ENCODE measurements at regions not wholly inside any gene's neighbourhood (a gene's known extent, or its start where the extent isn't known, plus 50 kb on each side); places are given as distances from the start of the nearest gene placed in this dataset.

GRCh38 chr20:57004951-57005933 lies 261.2 kb downstream of the BMP7 start:
- Histone ChIP-seq H3K36me3 (ENCODE audit: control insufficient read depth in 2 of 2, insufficient read depth in 2 of 2, low read length in 2 of 2) (no peaks in the 10 kb centered on the region), H3K27me3 (ENCODE audit: control insufficient read depth in 2 of 2, insufficient read depth in 2 of 2, low read length in 2 of 2) (peaks cover 0 to 5% of the 10 kb centered on the region in 2 donors), H3K9me3 (ENCODE audit: control insufficient read depth in 2 of 2, low read length in 2 of 2) (no peaks in the 10 kb centered on the region), H3K27ac (ENCODE audit: low read depth in 2 of 2, low read length in 2 of 2) (no peak overlapping the region), H3K4me3 (ENCODE audit: low read length in 2 of 2) (no peak overlapping the region), H3K4me1 (ENCODE audit: control insufficient read depth in 2 of 2, insufficient read depth in 2 of 2, low read length in 2 of 2) (no peaks in the 10 kb centered on the region), H3K9ac (ENCODE audit: low read depth in 1 of 2, low read length in 2 of 2) (no peak overlapping the region)

- Histone ChIP-seq H3K27ac (ENCODE audit: low read depth in 2 of 2, low read length in 2 of 2) (no peak overlapping the region), H3K27me3 (ENCODE audit: control insufficient read depth in 2 of 2, insufficient read depth in 2 of 2, low read length in 2 of 2) (peaks cover 0 to 5% of the 10 kb centered on the region in 2 donors), H3K4me1 (ENCODE audit: control insufficient read depth in 2 of 2, insufficient read depth in 2 of 2, low read length in 2 of 2) (no peaks in the 10 kb centered on the region), H3K4me3 (ENCODE audit: low read length in 2 of 2) (no peak overlapping the region), H3K9me3 (ENCODE audit: control insufficient read depth in 2 of 2, low read length in 2 of 2) (no peaks in the 10 kb centered on the region), H3K9ac (ENCODE audit: low read depth in 1 of 2, low read length in 2 of 2) (no peak overlapping the region), H3K36me3 (ENCODE audit: control insufficient read depth in 2 of 2, insufficient read depth in 2 of 2, low read length in 2 of 2) (no peaks in the 10 kb centered on the region)
Observed at GRCh38 chr20:57006411-57007170, 259.9 kb downstream of the BMP7 start.

- no peaks in the 10 kb centered on the region for H3K9me3 ChIP-seq (ENCODE audit: control insufficient read depth in 2 of 2, low read length in 2 of 2)
- H3K4me3 ChIP-seq (ENCODE audit: low read length in 2 of 2): no peak overlapping the region
- H3K27me3 ChIP-seq (ENCODE audit: control insufficient read depth in 2 of 2, insufficient read depth in 2 of 2, low read length in 2 of 2): peaks cover 0 to 6% of the 10 kb centered on the region in 2 donors
- H3K4me1 ChIP-seq (ENCODE audit: control insufficient read depth in 2 of 2, insufficient read depth in 2 of 2, low read length in 2 of 2): no peaks in the 10 kb centered on the region
- H3K27ac ChIP-seq (ENCODE audit: low read depth in 2 of 2, low read length in 2 of 2): no peak overlapping the region
- H3K36me3 ChIP-seq (ENCODE audit: control insufficient read depth in 2 of 2, insufficient read depth in 2 of 2, low read length in 2 of 2): no peaks in the 10 kb centered on the region
- no peak overlapping the region for H3K9ac ChIP-seq (ENCODE audit: low read depth in 1 of 2, low read length in 2 of 2)
Observed at GRCh38 chr20:57007171-57007540, 259.3 kb downstream of the BMP7 start.

DNA sequence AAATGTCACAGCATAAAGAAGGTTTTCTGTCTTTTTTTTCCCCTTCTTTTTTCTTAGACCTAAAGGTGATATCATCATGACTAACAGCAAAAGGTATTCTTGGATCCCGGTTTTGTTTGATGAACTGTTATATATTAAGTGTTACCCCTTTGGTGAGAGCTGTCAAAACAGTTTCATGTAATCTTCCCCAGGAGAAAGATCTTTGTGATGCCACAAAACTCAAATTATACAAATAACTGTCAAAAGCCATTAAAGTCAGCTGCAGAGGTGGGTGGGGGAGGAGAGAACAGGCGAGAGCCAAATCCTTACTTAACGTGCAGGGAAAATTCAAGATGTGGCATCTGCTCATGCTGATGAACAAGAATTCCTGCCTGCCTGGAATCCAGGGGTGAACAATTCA lies 258.2 kb downstream of the BMP7 start:
- no peak overlapping the region for H3K9ac ChIP-seq (ENCODE audit: low read depth in 1 of 2, low read length in 2 of 2)
- no peak overlapping the region for H3K27ac ChIP-seq (ENCODE audit: low read depth in 2 of 2, low read length in 2 of 2)
- H3K27me3 ChIP-seq (ENCODE audit: control insufficient read depth in 2 of 2, insufficient read depth in 2 of 2, low read length in 2 of 2): peaks cover 0 to 6% of the 10 kb centered on the region in 2 donors
- H3K4me3 ChIP-seq (ENCODE audit: low read length in 2 of 2): no peak overlapping the region
- no peaks in the 10 kb centered on the region for H3K4me1 ChIP-seq (ENCODE audit: control insufficient read depth in 2 of 2, insufficient read depth in 2 of 2, low read length in 2 of 2)
- no peaks in the 10 kb centered on the region for H3K36me3 ChIP-seq (ENCODE audit: control insufficient read depth in 2 of 2, insufficient read depth in 2 of 2, low read length in 2 of 2)
- H3K9me3 ChIP-seq (ENCODE audit: control insufficient read depth in 2 of 2, low read length in 2 of 2): no peaks in the 10 kb centered on the region

DNA sequence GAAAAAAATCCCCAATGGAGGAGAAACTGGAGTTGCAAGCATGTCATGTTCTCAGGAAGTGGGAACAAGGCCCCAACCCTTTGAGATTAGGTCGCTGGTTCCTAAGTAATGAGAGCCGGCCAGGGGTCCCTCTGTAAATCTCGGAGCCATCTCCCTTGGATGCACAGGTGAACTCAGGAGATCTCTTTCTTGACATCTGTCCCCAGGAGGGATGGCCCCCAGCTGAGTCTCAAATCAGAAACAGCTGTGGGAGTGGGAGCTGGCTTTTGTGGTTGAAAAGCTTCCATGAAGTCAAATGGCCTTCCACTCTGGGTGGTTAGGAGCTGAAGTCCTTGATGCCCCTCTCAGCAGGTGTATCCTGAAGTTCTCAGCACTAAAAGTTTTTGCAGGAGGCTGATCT lies 257.1 kb downstream of the BMP7 start:
- H3K9ac ChIP-seq (ENCODE audit: low read depth in 1 of 2, low read length in 2 of 2): no peak overlapping the region
- H3K27me3 ChIP-seq (ENCODE audit: control insufficient read depth in 2 of 2, insufficient read depth in 2 of 2, low read length in 2 of 2): peaks cover 4 to 6% of the 10 kb centered on the region in 2 donors
- H3K4me3 ChIP-seq (ENCODE audit: low read length in 2 of 2): no peak overlapping the region
- no peaks in the 10 kb centered on the region for H3K9me3 ChIP-seq (ENCODE audit: control insufficient read depth in 2 of 2, low read length in 2 of 2)
- H3K4me1 ChIP-seq (ENCODE audit: control insufficient read depth in 2 of 2, insufficient read depth in 2 of 2, low read length in 2 of 2): no peaks in the 10 kb centered on the region
- H3K36me3 ChIP-seq (ENCODE audit: control insufficient read depth in 2 of 2, insufficient read depth in 2 of 2, low read length in 2 of 2): no peaks in the 10 kb centered on the region
- no peak overlapping the region for H3K27ac ChIP-seq (ENCODE audit: low read depth in 2 of 2, low read length in 2 of 2)

- no peaks in the 10 kb centered on the region for H3K4me1 ChIP-seq (ENCODE audit: control insufficient read depth in 2 of 2, insufficient read depth in 2 of 2, low read length in 2 of 2)
- H3K27ac ChIP-seq (ENCODE audit: low read depth in 2 of 2, low read length in 2 of 2): no peak overlapping the region
- no peak overlapping the region for H3K4me3 ChIP-seq (ENCODE audit: low read length in 2 of 2)
- no peaks in the 10 kb centered on the region for H3K9me3 ChIP-seq (ENCODE audit: control insufficient read depth in 2 of 2, low read length in 2 of 2)
- H3K27me3 ChIP-seq (ENCODE audit: control insufficient read depth in 2 of 2, insufficient read depth in 2 of 2, low read length in 2 of 2): peaks cover 4 to 6% of the 10 kb centered on the region in 2 donors
- H3K36me3 ChIP-seq (ENCODE audit: control insufficient read depth in 2 of 2, insufficient read depth in 2 of 2, low read length in 2 of 2): no peaks in the 10 kb centered on the region
- H3K9ac ChIP-seq (ENCODE audit: low read depth in 1 of 2, low read length in 2 of 2): no peak overlapping the region
Observed at GRCh38 chr20:57009775-57010174, 256.7 kb downstream of the BMP7 start.

DNA sequence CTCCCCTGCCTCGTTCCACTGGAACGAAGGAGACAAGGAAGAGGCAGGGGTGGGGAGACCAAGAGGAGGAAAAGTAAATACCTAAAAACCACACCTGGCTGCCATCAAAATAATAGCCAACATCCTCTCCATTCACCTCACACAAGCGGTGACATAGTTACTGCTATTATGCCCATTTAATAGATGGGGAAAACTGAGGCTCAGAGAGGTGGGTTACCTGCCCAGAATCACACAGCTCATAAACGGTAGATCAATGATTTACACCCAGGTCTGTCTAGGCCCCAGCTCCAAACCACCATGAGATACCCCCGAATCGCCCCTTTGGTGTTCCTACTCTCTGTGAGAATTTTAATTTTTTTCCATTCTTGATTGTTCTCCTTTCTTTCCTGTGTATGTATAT lies 253.8 kb downstream of the BMP7 start:
- no peaks in the 10 kb centered on the region for H3K4me1 ChIP-seq (ENCODE audit: control insufficient read depth in 2 of 2, insufficient read depth in 2 of 2, low read length in 2 of 2)
- peaks cover 1 to 8% of the 10 kb centered on the region in 2 donors for H3K27me3 ChIP-seq (ENCODE audit: control insufficient read depth in 2 of 2, insufficient read depth in 2 of 2, low read length in 2 of 2)
- H3K4me3 ChIP-seq (ENCODE audit: low read length in 2 of 2): no peak overlapping the region
- no peaks in the 10 kb centered on the region for H3K9me3 ChIP-seq (ENCODE audit: control insufficient read depth in 2 of 2, low read length in 2 of 2)
- no peaks in the 10 kb centered on the region for H3K36me3 ChIP-seq (ENCODE audit: control insufficient read depth in 2 of 2, insufficient read depth in 2 of 2, low read length in 2 of 2)
- H3K27ac ChIP-seq (ENCODE audit: low read depth in 2 of 2, low read length in 2 of 2): no peak overlapping the region
- H3K9ac ChIP-seq (ENCODE audit: low read depth in 1 of 2, low read length in 2 of 2): no peak overlapping the region

DNA sequence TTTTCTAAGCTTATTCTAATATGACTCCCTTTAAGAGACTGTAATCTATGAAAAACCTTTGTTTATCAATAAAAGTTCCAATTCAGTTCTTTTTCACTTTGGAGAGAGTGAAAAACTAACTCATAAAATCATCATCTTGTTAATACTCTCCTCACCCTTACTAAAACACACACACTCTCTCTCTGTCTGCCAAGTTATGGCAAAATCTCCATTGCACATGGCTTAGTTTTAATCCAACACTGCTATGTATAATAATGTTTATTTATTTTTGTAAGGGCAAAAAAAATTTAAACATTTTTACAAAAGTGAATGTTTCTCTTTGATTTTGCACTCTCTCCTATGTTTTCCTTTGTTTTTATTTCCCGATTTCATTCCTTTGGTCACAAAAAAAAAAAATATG lies 253.2 kb downstream of the BMP7 start:
- Histone ChIP-seq H3K9me3 (ENCODE audit: control insufficient read depth in 2 of 2, low read length in 2 of 2) (no peaks in the 10 kb centered on the region), H3K36me3 (ENCODE audit: control insufficient read depth in 2 of 2, insufficient read depth in 2 of 2, low read length in 2 of 2) (no peaks in the 10 kb centered on the region), H3K27ac (ENCODE audit: low read depth in 2 of 2, low read length in 2 of 2) (no peak overlapping the region), H3K9ac (ENCODE audit: low read depth in 1 of 2, low read length in 2 of 2) (no peak overlapping the region), H3K27me3 (ENCODE audit: control insufficient read depth in 2 of 2, insufficient read depth in 2 of 2, low read length in 2 of 2) (peaks cover 1 to 8% of the 10 kb centered on the region in 2 donors), H3K4me1 (ENCODE audit: control insufficient read depth in 2 of 2, insufficient read depth in 2 of 2, low read length in 2 of 2) (no peaks in the 10 kb centered on the region), H3K4me3 (ENCODE audit: low read length in 2 of 2) (no peak overlapping the region)

- Histone ChIP-seq H3K27ac (ENCODE audit: low read depth in 2 of 2, low read length in 2 of 2) (no peak overlapping the region), H3K9ac (ENCODE audit: low read depth in 1 of 2, low read length in 2 of 2) (no peak overlapping the region), H3K4me1 (ENCODE audit: control insufficient read depth in 2 of 2, insufficient read depth in 2 of 2, low read length in 2 of 2) (no peaks in the 10 kb centered on the region), H3K9me3 (ENCODE audit: control insufficient read depth in 2 of 2, low read length in 2 of 2) (no peaks in the 10 kb centered on the region), H3K36me3 (ENCODE audit: control insufficient read depth in 2 of 2, insufficient read depth in 2 of 2, low read length in 2 of 2) (no peaks in the 10 kb centered on the region), H3K4me3 (ENCODE audit: low read length in 2 of 2) (no peak overlapping the region), H3K27me3 (ENCODE audit: control insufficient read depth in 2 of 2, insufficient read depth in 2 of 2, low read length in 2 of 2) (peaks cover 1 to 8% of the 10 kb centered on the region in 2 donors)
Observed at GRCh38 chr20:57013741-57014140, 252.7 kb downstream of the BMP7 start.

DNA sequence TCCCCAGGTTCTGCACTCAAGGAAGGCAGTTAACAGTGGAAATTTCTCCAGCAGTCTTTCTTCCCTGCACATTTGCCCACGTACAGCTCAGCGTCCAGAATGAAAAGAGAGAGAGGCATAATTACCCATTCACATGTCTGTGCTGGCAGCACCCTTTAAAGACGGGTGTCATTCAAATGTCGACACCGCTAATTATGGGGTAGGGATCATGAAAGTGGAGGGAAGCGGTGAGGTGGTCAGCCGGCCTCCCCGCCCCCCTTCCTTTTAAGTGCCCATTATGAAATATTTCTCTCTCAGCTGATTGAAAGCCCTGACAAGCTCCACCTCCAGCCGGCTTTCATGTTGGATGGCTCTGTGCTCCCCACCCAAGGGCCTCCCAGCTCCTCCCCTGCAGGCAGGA lies 246.1 kb downstream of the BMP7 start:
- Histone ChIP-seq H3K9ac (ENCODE audit: low read depth in 1 of 2, low read length in 2 of 2) (no peak overlapping the region), H3K36me3 (ENCODE audit: control insufficient read depth in 2 of 2, insufficient read depth in 2 of 2, low read length in 2 of 2) (no peaks in the 10 kb centered on the region), H3K4me3 (ENCODE audit: low read length in 2 of 2) (no peak overlapping the region), H3K27me3 (ENCODE audit: control insufficient read depth in 2 of 2, insufficient read depth in 2 of 2, low read length in 2 of 2) (peaks cover 0 to 13% of the 10 kb centered on the region in 2 donors), H3K4me1 (ENCODE audit: control insufficient read depth in 2 of 2, insufficient read depth in 2 of 2, low read length in 2 of 2) (no peaks in the 10 kb centered on the region), H3K9me3 (ENCODE audit: control insufficient read depth in 2 of 2, low read length in 2 of 2) (no peaks in the 10 kb centered on the region), H3K27ac (ENCODE audit: low read depth in 2 of 2, low read length in 2 of 2) (no peak overlapping the region)

All from mucosa of rectum (tissue), 2 donors.